GM23338 (cell line): ENCODE measurements at regions not wholly inside any gene's neighbourhood (a gene's known extent, or its start where the extent isn't known, plus 50 kb on each side); places are given as distances from the start of the nearest gene placed in this dataset.

Experiments used
- ATAC-seq: fragments of 200-7000 bp; cut with Tn5 transposase; 3 replicates; pipeline ENCODE4 v1.9.1; 2020
- DNase-seq: peaks from one replicate; pipeline ENCODE4 v3.0.0-alpha.2; 2015; ENCODE audit warnings: low spot score
- H2AFZ ChIP-seq: fragments of 200-600 bp; sonication (generic); 2 replicates; pipeline ENCODE4 v1.8.0; 2016; ENCODE audit warnings: antibody characterized with exemption, mild to moderate bottlenecking, moderate library complexity
- H3F3A ChIP-seq: fragments of 200-600 bp; sonication (generic); replicated peaks from 2 replicates; pipeline ENCODE4 v1.8.0; 2017; ENCODE audit warnings: antibody characterized with exemption, mixed run types, low read depth
- H3K27ac ChIP-seq: fragments of 200-600 bp; sonication (generic); 2 replicates; pipeline ENCODE4 v1.6.1; 2016; ENCODE audit warnings: low read depth
- H3K27me3 ChIP-seq: fragments of 200-600 bp; sonication (generic); 2 replicates; pipeline ENCODE4 v1.8.0; 2016; ENCODE audit warnings: mild to moderate bottlenecking, mixed run types, moderate library complexity; ENCODE audit not compliant: insufficient read depth
- H3K36me3 ChIP-seq: fragments of 200-600 bp; sonication (generic); 2 replicates; pipeline ENCODE4 v1.8.0; 2016; ENCODE audit warnings: mild to moderate bottlenecking; ENCODE audit not compliant: insufficient read depth
- H3K4me1 ChIP-seq: fragments of 200-600 bp; sonication (generic); 2 replicates; pipeline ENCODE4 v1.8.0; 2016; ENCODE audit warnings: mild to moderate bottlenecking, moderate library complexity; ENCODE audit not compliant: insufficient read depth
- H3K4me2 ChIP-seq: fragments of 200-600 bp; sonication (generic); 2 replicates; pipeline ENCODE4 v1.7.1; 2017; ENCODE audit warnings: mixed run types
- H3K4me3 ChIP-seq: fragments of 200-600 bp; sonication (generic); 2 replicates; pipeline ENCODE4 v1.6.1; 2016; ENCODE audit warnings: mixed run types
- H3K79me2 ChIP-seq: fragments of 200-600 bp; sonication (generic); replicated peaks from 2 replicates; pipeline ENCODE4 v1.8.0; 2017; ENCODE audit warnings: mild to moderate bottlenecking; ENCODE audit not compliant: insufficient read depth
- H3K9me2 ChIP-seq: fragments of 200-600 bp; sonication (generic); 2 replicates; pipeline ENCODE4 v1.8.0; 2017; ENCODE audit not compliant: insufficient read depth
- H4K20me1 ChIP-seq: fragments of 200-600 bp; sonication (generic); replicated peaks from 2 replicates; pipeline ENCODE4 v1.8.0; 2017; ENCODE audit warnings: mild to moderate bottlenecking; ENCODE audit not compliant: insufficient read depth
- H3K27ac Mint-ChIP-seq: 2 replicates; pipeline ENCODE4 v1.8.0; 2020; ENCODE audit warnings: inconsistent platforms, mild to moderate bottlenecking, moderate library complexity, mixed read lengths
- H3K27me3 Mint-ChIP-seq: 3 replicates; pipeline ENCODE4 v1.8.0; 2022; ENCODE audit warnings: low read depth, mild to moderate bottlenecking, moderate library complexity, mixed read lengths, inconsistent platforms; ENCODE audit not compliant: insufficient read depth, poor library complexity
- H3K36me3 Mint-ChIP-seq: 3 replicates; pipeline ENCODE4 v1.8.0; 2021; ENCODE audit warnings: low read depth, mild to moderate bottlenecking, inconsistent platforms, moderate library complexity, mixed read lengths
- H3K4me1 Mint-ChIP-seq: 3 replicates; pipeline ENCODE4 v1.8.0; 2020; ENCODE audit warnings: mild to moderate bottlenecking, inconsistent platforms, mixed read lengths
- H3K4me3 Mint-ChIP-seq: 3 replicates; pipeline ENCODE4 v1.8.0; 2021; ENCODE audit warnings: moderate library complexity, mild to moderate bottlenecking, inconsistent platforms, mixed read lengths
- H3K9me3 Mint-ChIP-seq: 3 replicates; pipeline ENCODE4 v1.8.0; 2020; ENCODE audit warnings: moderate library complexity, mild to moderate bottlenecking, inconsistent platforms, mixed read lengths
- NANOG ChIP-seq: IDR thresholded peaks from 2 replicates; pipeline ENCODE4 v1.6.1; 2016; ENCODE audit warnings: antibody characterized with exemption, borderline replicate concordance
- STAT1 ChIP-seq: IDR thresholded peaks from one replicate; pipeline ENCODE4 v1.6.1; 2016; ENCODE audit warnings: antibody characterized with exemption; ENCODE audit not compliant: unreplicated experiment
- ZNF114 ChIP-seq: fragments of 250-450 bp; sonication (Bioruptor Pico); IDR thresholded peaks from 2 replicates; pipeline ENCODE4 v1.5.0; 2020; ENCODE audit warnings: mild to moderate bottlenecking, moderate library complexity
- ZNF331 ChIP-seq: fragments of 250-450 bp; sonication (Bioruptor Pico); IDR thresholded peaks from 2 replicates; pipeline ENCODE4 v1.5.0; 2020; ENCODE audit warnings: low read depth, mild to moderate bottlenecking, moderate library complexity
- TF ChIP-seq, protein P1 (sequence below), 2 experiments: fragments of 200-600 bp in 1 of 2; sonication (generic) in 1 of 2; conservative IDR thresholded peaks; 2 replicates each; pipeline versions ENCODE4 v1.5.1 to v1.6.1; 2016 to 2017; ENCODE audit warnings: antibody characterized with exemption in 2 of 2, low read depth in 2 of 2, mild to moderate bottlenecking in 2 of 2, moderate library complexity in 1 of 2
- TF ChIP-seq, protein P2 (sequence below): fragments of 250-450 bp; sonication (Bioruptor Pico); IDR thresholded peaks from 2 replicates; pipeline ENCODE4 v1.5.0; 2020; ENCODE audit warnings: mild to moderate bottlenecking, moderate library complexity
- TF ChIP-seq, protein P3 (sequence below): IDR thresholded peaks from one replicate; pipeline ENCODE4 v1.6.1; 2018; ENCODE audit warnings: antibody characterized with exemption; ENCODE audit not compliant: unreplicated experiment
- TF ChIP-seq, protein P4 (sequence below): IDR thresholded peaks from 2 replicates; pipeline ENCODE4 v1.6.1; 2016; ENCODE audit warnings: antibody characterized with exemption

DNA sequence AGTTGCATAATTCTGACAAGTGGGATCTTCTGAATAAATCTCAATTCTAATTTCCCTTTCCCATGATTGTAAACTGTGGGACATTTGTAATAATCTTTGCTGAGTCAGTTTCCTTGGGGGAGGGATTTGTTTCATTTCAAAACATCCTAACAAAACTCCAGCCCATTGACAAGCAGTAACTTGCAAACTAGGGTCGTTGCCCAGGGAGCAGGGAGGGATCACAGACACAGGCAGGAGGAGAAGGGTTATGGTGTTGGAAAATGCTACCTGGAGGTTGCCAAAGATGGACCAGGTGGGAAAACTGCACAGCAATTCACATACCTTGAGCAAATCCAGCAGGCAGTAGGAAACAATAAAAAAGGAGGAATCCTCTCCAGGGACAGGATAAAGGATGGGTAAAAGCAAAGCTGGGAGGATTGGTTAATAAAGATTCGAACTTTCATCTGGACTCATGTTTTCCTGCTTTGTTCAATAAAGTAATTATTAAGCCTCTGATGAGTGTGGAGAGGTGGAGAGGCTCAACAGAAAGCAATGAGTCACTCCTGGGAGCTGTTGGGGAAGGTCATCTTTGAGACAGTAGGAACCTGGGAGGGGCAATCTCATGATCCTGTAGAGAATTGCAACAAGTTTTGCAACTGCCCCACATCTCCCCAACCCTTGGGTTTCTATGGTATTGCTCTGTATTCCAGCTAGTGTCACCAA is 87.3 kb upstream of the AKIRIN2 start:
- H3K27me3 ChIP-seq, result no peaks in the 10 kb centered on the region
- peak overlapping the region; percentile 60 for H2AFZ ChIP-seq
- Mint-ChIP-seq H3K27ac (peak overlapping the region; percentile 85), H3K27me3 (no peaks in the 10 kb centered on the region), H3K4me1 (peaks cover 25% of the 10 kb centered on the region), H3K36me3 (no peaks in the 10 kb centered on the region), H3K9me3 (no peaks in the 10 kb centered on the region), H3K4me3 (no peak overlapping the region)
- peak; percentile 67 for ATAC-seq
- no peak overlapping the region for H3K4me3 ChIP-seq
- peak; percentile 21 for DNase-seq
- no peak overlapping the region for H3K27ac ChIP-seq
- H4K20me1 ChIP-seq, result no peaks in the 10 kb centered on the region
- H3K4me1 ChIP-seq, result peaks cover 24% of the 10 kb centered on the region
- peaks cover 8% of the 10 kb centered on the region; the same call in 1 of the 2 replicates for H3K9me2 ChIP-seq
- H3K79me2 ChIP-seq, result no peaks in the 10 kb centered on the region
- no peaks in the 10 kb centered on the region for H3K36me3 ChIP-seq
- no peaks in the 10 kb centered on the region for H3F3A ChIP-seq
- H3K4me2 ChIP-seq, result 0 out of 2 replicates have a peak overlapping the region, but pooled peaks have one; percentile 1
- TF ChIP-seq, protein P1, sequence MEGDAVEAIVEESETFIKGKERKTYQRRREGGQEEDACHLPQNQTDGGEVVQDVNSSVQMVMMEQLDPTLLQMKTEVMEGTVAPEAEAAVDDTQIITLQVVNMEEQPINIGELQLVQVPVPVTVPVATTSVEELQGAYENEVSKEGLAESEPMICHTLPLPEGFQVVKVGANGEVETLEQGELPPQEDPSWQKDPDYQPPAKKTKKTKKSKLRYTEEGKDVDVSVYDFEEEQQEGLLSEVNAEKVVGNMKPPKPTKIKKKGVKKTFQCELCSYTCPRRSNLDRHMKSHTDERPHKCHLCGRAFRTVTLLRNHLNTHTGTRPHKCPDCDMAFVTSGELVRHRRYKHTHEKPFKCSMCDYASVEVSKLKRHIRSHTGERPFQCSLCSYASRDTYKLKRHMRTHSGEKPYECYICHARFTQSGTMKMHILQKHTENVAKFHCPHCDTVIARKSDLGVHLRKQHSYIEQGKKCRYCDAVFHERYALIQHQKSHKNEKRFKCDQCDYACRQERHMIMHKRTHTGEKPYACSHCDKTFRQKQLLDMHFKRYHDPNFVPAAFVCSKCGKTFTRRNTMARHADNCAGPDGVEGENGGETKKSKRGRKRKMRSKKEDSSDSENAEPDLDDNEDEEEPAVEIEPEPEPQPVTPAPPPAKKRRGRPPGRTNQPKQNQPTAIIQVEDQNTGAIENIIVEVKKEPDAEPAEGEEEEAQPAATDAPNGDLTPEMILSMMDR (conservative IDR thresholded peaks at IDR 0.05; ENCODE audit: low read depth in 2 of 2), result no peak

DNA sequence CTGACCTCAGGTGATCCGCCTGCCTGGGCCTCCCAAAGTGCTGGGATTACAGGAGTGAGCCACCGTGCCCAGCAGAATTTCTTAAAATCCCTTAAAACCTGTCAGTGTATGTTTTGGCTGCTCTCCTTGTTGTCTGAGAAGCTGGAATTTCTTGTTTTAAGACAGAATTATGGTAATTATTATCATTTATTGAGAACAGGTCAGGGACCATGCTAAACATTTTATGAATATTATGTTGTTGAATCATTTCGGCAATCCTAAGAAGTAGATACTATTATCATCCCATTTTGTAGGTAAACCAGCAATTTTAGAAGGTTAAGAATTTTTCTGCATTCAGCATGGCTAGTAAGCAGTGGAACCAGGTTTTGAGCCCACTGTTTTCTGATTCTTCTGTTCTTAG is 86.1 kb upstream of the AKIRIN2 start:
- H3K4me1 Mint-ChIP-seq, result peaks cover 26% of the 10 kb centered on the region
- Histone ChIP-seq H3K4me2 (no peak overlapping the region), H2AFZ (peak overlapping the region; percentile 77), H3K4me1 (peaks cover 24% of the 10 kb centered on the region), H3K79me2 (no peaks in the 10 kb centered on the region), H3F3A (no peaks in the 10 kb centered on the region), H4K20me1 (no peaks in the 10 kb centered on the region), H3K4me3 (no peak overlapping the region), H3K36me3 (no peaks in the 10 kb centered on the region), H3K27ac (no peak overlapping the region), H3K27me3 (no peaks in the 10 kb centered on the region), H3K9me2 (peaks cover 8% of the 10 kb centered on the region; the same call in 1 of the 2 replicates)
- H3K9me3 Mint-ChIP-seq, result no peaks in the 10 kb centered on the region
- no peak for DNase-seq
- H3K4me3 Mint-ChIP-seq, result no peak overlapping the region
- H3K27ac Mint-ChIP-seq, result no peak overlapping the region
- H3K36me3 Mint-ChIP-seq, result no peaks in the 10 kb centered on the region
- H3K27me3 Mint-ChIP-seq, result no peaks in the 10 kb centered on the region
- ATAC-seq, result no peak
- TF ChIP-seq ZNF331 (CRISPR knock-in tag), result no peak
- TF ChIP-seq, protein P2, sequence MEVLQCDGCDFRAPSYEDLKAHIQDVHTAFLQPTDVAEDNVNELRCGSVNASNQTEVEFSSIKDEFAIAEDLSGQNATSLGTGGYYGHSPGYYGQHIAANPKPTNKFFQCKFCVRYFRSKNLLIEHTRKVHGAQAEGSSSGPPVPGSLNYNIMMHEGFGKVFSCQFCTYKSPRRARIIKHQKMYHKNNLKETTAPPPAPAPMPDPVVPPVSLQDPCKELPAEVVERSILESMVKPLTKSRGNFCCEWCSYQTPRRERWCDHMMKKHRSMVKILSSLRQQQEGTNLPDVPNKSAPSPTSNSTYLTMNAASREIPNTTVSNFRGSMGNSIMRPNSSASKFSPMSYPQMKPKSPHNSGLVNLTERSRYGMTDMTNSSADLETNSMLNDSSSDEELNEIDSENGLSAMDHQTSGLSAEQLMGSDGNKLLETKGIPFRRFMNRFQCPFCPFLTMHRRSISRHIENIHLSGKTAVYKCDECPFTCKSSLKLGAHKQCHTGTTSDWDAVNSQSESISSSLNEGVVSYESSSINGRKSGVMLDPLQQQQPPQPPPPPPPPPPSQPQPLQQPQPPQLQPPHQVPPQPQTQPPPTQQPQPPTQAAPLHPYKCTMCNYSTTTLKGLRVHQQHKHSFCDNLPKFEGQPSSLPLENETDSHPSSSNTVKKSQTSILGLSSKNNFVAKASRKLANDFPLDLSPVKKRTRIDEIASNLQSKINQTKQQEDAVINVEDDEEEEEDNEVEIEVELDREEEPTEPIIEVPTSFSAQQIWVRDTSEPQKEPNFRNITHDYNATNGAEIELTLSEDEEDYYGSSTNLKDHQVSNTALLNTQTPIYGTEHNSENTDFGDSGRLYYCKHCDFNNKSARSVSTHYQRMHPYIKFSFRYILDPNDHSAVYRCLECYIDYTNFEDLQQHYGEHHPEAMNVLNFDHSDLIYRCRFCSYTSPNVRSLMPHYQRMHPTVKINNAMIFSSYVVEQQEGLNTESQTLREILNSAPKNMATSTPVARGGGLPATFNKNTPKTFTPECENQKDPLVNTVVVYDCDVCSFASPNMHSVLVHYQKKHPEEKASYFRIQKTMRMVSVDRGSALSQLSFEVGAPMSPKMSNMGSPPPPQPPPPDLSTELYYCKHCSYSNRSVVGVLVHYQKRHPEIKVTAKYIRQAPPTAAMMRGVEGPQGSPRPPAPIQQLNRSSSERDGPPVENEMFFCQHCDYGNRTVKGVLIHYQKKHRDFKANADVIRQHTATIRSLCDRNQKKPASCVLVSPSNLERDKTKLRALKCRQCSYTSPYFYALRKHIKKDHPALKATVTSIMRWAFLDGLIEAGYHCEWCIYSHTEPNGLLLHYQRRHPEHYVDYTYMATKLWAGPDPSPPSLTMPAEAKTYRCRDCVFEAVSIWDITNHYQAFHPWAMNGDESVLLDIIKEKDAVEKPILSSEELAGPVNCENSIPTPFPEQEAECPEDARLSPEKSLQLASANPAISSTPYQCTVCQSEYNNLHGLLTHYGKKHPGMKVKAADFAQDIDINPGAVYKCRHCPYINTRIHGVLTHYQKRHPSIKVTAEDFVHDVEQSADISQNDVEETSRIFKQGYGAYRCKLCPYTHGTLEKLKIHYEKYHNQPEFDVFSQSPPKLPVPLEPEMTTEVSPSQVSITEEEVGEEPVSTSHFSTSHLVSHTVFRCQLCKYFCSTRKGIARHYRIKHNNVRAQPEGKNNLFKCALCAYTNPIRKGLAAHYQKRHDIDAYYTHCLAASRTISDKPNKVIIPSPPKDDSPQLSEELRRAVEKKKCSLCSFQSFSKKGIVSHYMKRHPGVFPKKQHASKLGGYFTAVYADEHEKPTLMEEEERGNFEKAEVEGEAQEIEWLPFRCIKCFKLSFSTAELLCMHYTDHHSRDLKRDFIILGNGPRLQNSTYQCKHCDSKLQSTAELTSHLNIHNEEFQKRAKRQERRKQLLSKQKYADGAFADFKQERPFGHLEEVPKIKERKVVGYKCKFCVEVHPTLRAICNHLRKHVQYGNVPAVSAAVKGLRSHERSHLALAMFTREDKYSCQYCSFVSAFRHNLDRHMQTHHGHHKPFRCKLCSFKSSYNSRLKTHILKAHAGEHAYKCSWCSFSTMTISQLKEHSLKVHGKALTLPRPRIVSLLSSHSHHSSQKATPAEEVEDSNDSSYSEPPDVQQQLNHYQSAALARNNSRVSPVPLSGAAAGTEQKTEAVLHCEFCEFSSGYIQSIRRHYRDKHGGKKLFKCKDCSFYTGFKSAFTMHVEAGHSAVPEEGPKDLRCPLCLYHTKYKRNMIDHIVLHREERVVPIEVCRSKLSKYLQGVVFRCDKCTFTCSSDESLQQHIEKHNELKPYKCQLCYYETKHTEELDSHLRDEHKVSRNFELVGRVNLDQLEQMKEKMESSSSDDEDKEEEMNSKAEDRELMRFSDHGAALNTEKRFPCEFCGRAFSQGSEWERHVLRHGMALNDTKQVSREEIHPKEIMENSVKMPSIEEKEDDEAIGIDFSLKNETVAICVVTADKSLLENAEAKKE (CRISPR knock-in tag), result no peak
- TF ChIP-seq, protein P3, sequence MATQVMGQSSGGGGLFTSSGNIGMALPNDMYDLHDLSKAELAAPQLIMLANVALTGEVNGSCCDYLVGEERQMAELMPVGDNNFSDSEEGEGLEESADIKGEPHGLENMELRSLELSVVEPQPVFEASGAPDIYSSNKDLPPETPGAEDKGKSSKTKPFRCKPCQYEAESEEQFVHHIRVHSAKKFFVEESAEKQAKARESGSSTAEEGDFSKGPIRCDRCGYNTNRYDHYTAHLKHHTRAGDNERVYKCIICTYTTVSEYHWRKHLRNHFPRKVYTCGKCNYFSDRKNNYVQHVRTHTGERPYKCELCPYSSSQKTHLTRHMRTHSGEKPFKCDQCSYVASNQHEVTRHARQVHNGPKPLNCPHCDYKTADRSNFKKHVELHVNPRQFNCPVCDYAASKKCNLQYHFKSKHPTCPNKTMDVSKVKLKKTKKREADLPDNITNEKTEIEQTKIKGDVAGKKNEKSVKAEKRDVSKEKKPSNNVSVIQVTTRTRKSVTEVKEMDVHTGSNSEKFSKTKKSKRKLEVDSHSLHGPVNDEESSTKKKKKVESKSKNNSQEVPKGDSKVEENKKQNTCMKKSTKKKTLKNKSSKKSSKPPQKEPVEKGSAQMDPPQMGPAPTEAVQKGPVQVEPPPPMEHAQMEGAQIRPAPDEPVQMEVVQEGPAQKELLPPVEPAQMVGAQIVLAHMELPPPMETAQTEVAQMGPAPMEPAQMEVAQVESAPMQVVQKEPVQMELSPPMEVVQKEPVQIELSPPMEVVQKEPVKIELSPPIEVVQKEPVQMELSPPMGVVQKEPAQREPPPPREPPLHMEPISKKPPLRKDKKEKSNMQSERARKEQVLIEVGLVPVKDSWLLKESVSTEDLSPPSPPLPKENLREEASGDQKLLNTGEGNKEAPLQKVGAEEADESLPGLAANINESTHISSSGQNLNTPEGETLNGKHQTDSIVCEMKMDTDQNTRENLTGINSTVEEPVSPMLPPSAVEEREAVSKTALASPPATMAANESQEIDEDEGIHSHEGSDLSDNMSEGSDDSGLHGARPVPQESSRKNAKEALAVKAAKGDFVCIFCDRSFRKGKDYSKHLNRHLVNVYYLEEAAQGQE, result no peak
- TF ChIP-seq NANOG, result no peak
- no peak for TF ChIP-seq STAT1
- TF ChIP-seq, protein P4, sequence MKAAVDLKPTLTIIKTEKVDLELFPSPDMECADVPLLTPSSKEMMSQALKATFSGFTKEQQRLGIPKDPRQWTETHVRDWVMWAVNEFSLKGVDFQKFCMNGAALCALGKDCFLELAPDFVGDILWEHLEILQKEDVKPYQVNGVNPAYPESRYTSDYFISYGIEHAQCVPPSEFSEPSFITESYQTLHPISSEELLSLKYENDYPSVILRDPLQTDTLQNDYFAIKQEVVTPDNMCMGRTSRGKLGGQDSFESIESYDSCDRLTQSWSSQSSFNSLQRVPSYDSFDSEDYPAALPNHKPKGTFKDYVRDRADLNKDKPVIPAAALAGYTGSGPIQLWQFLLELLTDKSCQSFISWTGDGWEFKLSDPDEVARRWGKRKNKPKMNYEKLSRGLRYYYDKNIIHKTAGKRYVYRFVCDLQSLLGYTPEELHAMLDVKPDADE, result no peak
- TF ChIP-seq ZNF114 (CRISPR knock-in tag), result no peak
